H9 (cell line): ENCODE measurements at regions not wholly inside any gene's neighbourhood (a gene's known extent, or its start where the extent isn't known, plus 50 kb on each side); places are given as distances from the start of the nearest gene placed in this dataset.

ENCODE experiments used
- DNase-seq: peaks from one replicate; pipeline ENCODE4 v3.0.0-alpha.2; 2017
- H2AFZ ChIP-seq: one replicate; pipeline ENCODE4 v1.6.1; 2013; ENCODE audit warnings: mild to moderate bottlenecking, low read length, control low read depth, moderate library complexity
- H2AK5ac ChIP-seq: 2 replicates; pipeline ENCODE4 v1.6.1; 2013; ENCODE audit warnings: low read length, control low read depth, mixed read lengths; ENCODE audit not compliant: insufficient read length
- H2BK120ac ChIP-seq: one replicate; pipeline ENCODE4 v1.6.1; 2013; ENCODE audit warnings: low read depth, mild to moderate bottlenecking, low read length, control low read depth, inconsistent platforms; ENCODE audit not compliant: poor library complexity, severe bottlenecking
- H2BK12ac ChIP-seq: 2 replicates; pipeline ENCODE4 v1.6.1; 2013; ENCODE audit warnings: low read length, control low read depth, mixed read lengths, low read depth; ENCODE audit not compliant: insufficient read length
- H2BK15ac ChIP-seq: 2 replicates; pipeline ENCODE4 v1.6.1; 2013; ENCODE audit warnings: low read depth, low read length, control low read depth
- H2BK20ac ChIP-seq: one replicate; pipeline ENCODE4 v1.6.1; 2013; ENCODE audit warnings: low read depth, mild to moderate bottlenecking, low read length, control low read depth, inconsistent platforms; ENCODE audit not compliant: poor library complexity, severe bottlenecking
- H2BK5ac ChIP-seq: 2 replicates; pipeline ENCODE4 v1.6.1; 2013; ENCODE audit warnings: low read length, control low read depth, mixed read lengths; ENCODE audit not compliant: insufficient read length
- H3K14ac ChIP-seq: 2 replicates; pipeline ENCODE4 v1.6.1; 2013; ENCODE audit warnings: low read length, control low read depth; ENCODE audit not compliant: insufficient read depth
- H3K18ac ChIP-seq: 2 replicates; pipeline ENCODE4 v1.6.1; 2013; ENCODE audit warnings: low read depth, mild to moderate bottlenecking, mixed read lengths, low read length, control low read depth; ENCODE audit not compliant: insufficient read length
- H3K23ac ChIP-seq: 2 replicates; pipeline ENCODE4 v1.6.1; 2013; ENCODE audit warnings: low read length, control low read depth, mixed read lengths, low read depth; ENCODE audit not compliant: insufficient read length
- H3K23me2 ChIP-seq: 2 replicates; pipeline ENCODE4 v1.6.1; 2013; ENCODE audit warnings: low read depth, mild to moderate bottlenecking, mixed read lengths, low read length, control low read depth; ENCODE audit not compliant: insufficient read length, poor library complexity, severe bottlenecking
- H3K27ac ChIP-seq: 2 replicates; pipeline ENCODE4 v1.5.1; 2013; ENCODE audit warnings: low read length, control low read depth, mixed read lengths, low read depth; ENCODE audit not compliant: insufficient read length
- H3K27me3 ChIP-seq: 2 replicates; pipeline ENCODE4 v1.6.1; 2013; ENCODE audit warnings: low read length, control low read depth, inconsistent platforms; ENCODE audit not compliant: insufficient read depth
- H3K4ac ChIP-seq: 2 replicates; pipeline ENCODE4 v1.6.1; 2013; ENCODE audit warnings: low read depth, mild to moderate bottlenecking, control low read depth, inconsistent platforms, low read length, moderate library complexity
- H3K4me1 ChIP-seq: 2 replicates; pipeline ENCODE4 v1.6.1; 2013; ENCODE audit warnings: low read length, control low read depth, inconsistent platforms; ENCODE audit not compliant: insufficient read depth
- H3K4me2 ChIP-seq: 2 replicates; pipeline ENCODE4 v1.6.1; 2013; ENCODE audit warnings: low read length, control low read depth, mixed read lengths; ENCODE audit not compliant: insufficient read length, insufficient read depth
- H3K56ac ChIP-seq: 2 replicates; pipeline ENCODE4 v1.6.1; 2013; ENCODE audit warnings: low read depth, mild to moderate bottlenecking, mixed read lengths, low read length, control low read depth; ENCODE audit not compliant: insufficient read length
- H3K79me1 ChIP-seq: 2 replicates; pipeline ENCODE4 v1.6.1; 2013; ENCODE audit warnings: low read depth, mild to moderate bottlenecking, moderate library complexity, low read length, control low read depth, inconsistent platforms; ENCODE audit not compliant: insufficient read depth, poor library complexity, severe bottlenecking
- H3K79me2 ChIP-seq: 2 replicates; pipeline ENCODE4 v1.6.1; 2013; ENCODE audit warnings: low read length, control low read depth, inconsistent platforms; ENCODE audit not compliant: insufficient read depth
- H3K9ac ChIP-seq: 2 replicates; pipeline ENCODE4 v1.6.1; 2013; ENCODE audit warnings: low read length, control low read depth, mixed read lengths; ENCODE audit not compliant: insufficient read length; ENCODE audit errors: extremely low read depth
- H3K9me3 ChIP-seq: one replicate; pipeline ENCODE4 v1.6.1; 2013; ENCODE audit warnings: low read depth, low read length, inconsistent platforms; ENCODE audit not compliant: control insufficient read depth
- H3T11ph ChIP-seq: one replicate; pipeline ENCODE4 v1.6.1; 2013; ENCODE audit warnings: mild to moderate bottlenecking, low read length, control low read depth, inconsistent platforms
- H4K20me1 ChIP-seq: one replicate; pipeline ENCODE4 v1.6.1; 2013; ENCODE audit not compliant: control insufficient read depth, insufficient read length, insufficient read depth
- H4K5ac ChIP-seq: 2 replicates; pipeline ENCODE4 v1.6.1; 2013; ENCODE audit warnings: low read depth, mild to moderate bottlenecking, mixed read lengths, low read length, control low read depth; ENCODE audit not compliant: insufficient read length
- H4K8ac ChIP-seq: replicated peaks from 2 replicates; pipeline ENCODE4 v1.6.1; 2013; ENCODE audit warnings: low read length, control low read depth, mixed read lengths, low read depth; ENCODE audit not compliant: insufficient read length
- H4K91ac ChIP-seq: 2 replicates; pipeline ENCODE4 v1.6.1; 2013; ENCODE audit warnings: low read depth, mild to moderate bottlenecking, moderate library complexity, mixed read lengths, low read length, control low read depth; ENCODE audit not compliant: insufficient read length
- H3K27ac Mint-ChIP-seq, 3 experiments: 2 replicates in 2 of 3; 3 replicates in 1 of 3; pipeline ENCODE4 v1.8.0; 2020 to 2021; ENCODE audit warnings: mixed read lengths in 3 of 3, mild to moderate bottlenecking in 1 of 3, moderate library complexity in 1 of 3
- H3K27me3 Mint-ChIP-seq: 2 replicates; pipeline ENCODE4 v1.8.0; 2021; ENCODE audit warnings: low read depth, mild to moderate bottlenecking, moderate library complexity, mixed read lengths
- H3K36me3 Mint-ChIP-seq, 3 experiments: 2 replicates in 2 of 3; 3 replicates in 1 of 3; pipeline ENCODE4 v1.8.0; 2020 to 2021; ENCODE audit warnings: low read depth in 3 of 3, mixed read lengths in 3 of 3; ENCODE audit not compliant: insufficient read depth in 1 of 3
- H3K4me1 Mint-ChIP-seq, 2 experiments: 2 replicates each; pipeline ENCODE4 v1.8.0; 2020; ENCODE audit warnings: mixed read lengths in 2 of 2
- H3K4me3 Mint-ChIP-seq, 2 experiments: 2 replicates in 1 of 2; 3 replicates in 1 of 2; pipeline ENCODE4 v1.8.0; 2020 to 2021; ENCODE audit warnings: mild to moderate bottlenecking in 2 of 2, mixed read lengths in 2 of 2, moderate library complexity in 1 of 2
- H3K9me3 Mint-ChIP-seq, 2 experiments: 2 replicates in 1 of 2; 3 replicates in 1 of 2; pipeline ENCODE4 v1.8.0; 2020; ENCODE audit warnings: mild to moderate bottlenecking in 2 of 2, mixed read lengths in 2 of 2, moderate library complexity in 1 of 2
- CTCF ChIP-seq: fragments of 200-600 bp; sonication (generic); conservative IDR thresholded peaks from 3 replicates; pipeline ENCODE4 v1.8.0; 2021; ENCODE audit warnings: antibody characterized with exemption, mild to moderate bottlenecking
- WGBS: extraction: QIAGEN DNeasy Blood & Tissue Kit; methylation state at CpG from one replicate; pipeline ENCODE4 v1.1.7; 2013; ENCODE audit warnings: missing lambda C conversion rate, low lambda C conversion rate, mixed read lengths; ENCODE audit not compliant: insufficient read length; ENCODE audit errors: extremely low coverage; 5-methylcytosine and 5-hydroxymethylcytosine counted together

- no peak overlapping the region for H2BK5ac ChIP-seq
- no peak overlapping the region for H3K4me2 ChIP-seq
- no peak overlapping the region for H3K4me3 Mint-ChIP-seq
- H3K23me2 ChIP-seq = no peaks in the 10 kb centered on the region
- H3K9me3 Mint-ChIP-seq = peaks cover 0 to 3% of the 10 kb centered on the region in 2 experiments; a peak in 2 of 5 replicates
- no peak overlapping the region for H4K91ac ChIP-seq
- H3T11ph ChIP-seq = no peak overlapping the region
- no peaks in the 10 kb centered on the region for H3K79me2 ChIP-seq
- H3K9me3 ChIP-seq = no peaks in the 10 kb centered on the region
- no peak overlapping the region for H2AFZ ChIP-seq
- H3K4me1 Mint-ChIP-seq = peaks cover 55 to 56% of the 10 kb centered on the region in 2 experiments
- no peak overlapping the region for H3K27ac Mint-ChIP-seq
- H2BK120ac ChIP-seq = no peak overlapping the region
- H4K5ac ChIP-seq = no peak overlapping the region
- no peak overlapping the region for H2BK12ac ChIP-seq
- no peaks in the 10 kb centered on the region for H3K79me1 ChIP-seq
- no peak overlapping the region for H3K18ac ChIP-seq
- no peak overlapping the region for H2BK15ac ChIP-seq
- H3K56ac ChIP-seq = no peak overlapping the region
- no peak overlapping the region for H3K23ac ChIP-seq
- no peaks in the 10 kb centered on the region for H3K36me3 Mint-ChIP-seq
- no peak overlapping the region for H3K27ac ChIP-seq
- H3K27me3 Mint-ChIP-seq = peaks cover 25% of the 10 kb centered on the region
- no peak overlapping the region for H2BK20ac ChIP-seq
- peaks cover 3% of the 10 kb centered on the region; the same call in 1 of the 2 replicates for H3K4me1 ChIP-seq
- peaks cover 13% of the 10 kb centered on the region; the same call in 1 of the 2 replicates for H3K27me3 ChIP-seq
- no peak overlapping the region for H3K9ac ChIP-seq
- no peak for TF ChIP-seq CTCF
- H4K20me1 ChIP-seq = no peaks in the 10 kb centered on the region
- H4K8ac ChIP-seq = no peak overlapping the region
- no peak overlapping the region for H3K4ac ChIP-seq
- no peak overlapping the region for H2AK5ac ChIP-seq
- DNase-seq = no peak
- no CpG with 5 or more reads among the region's 2 CpGs for whole genome bisulfite sequencing
- H3K14ac ChIP-seq = no peak overlapping the region
Observed at GRCh38 chr6:106000935-106001334, 85.2 kb upstream of the PRDM1 start.
